ENCODE measurements at regions not wholly inside any gene's neighbourhood (a gene's known extent, or its start where the extent isn't known, plus 50 kb on each side); places are given as distances from the start of the nearest gene placed in this dataset.

- TF ChIP-seq CCAR2 (optimal IDR thresholded peaks at IDR 0.05; ENCODE audit: low read depth, low read length) (no peak), ZNF839 (CRISPR knock-in tag; IDR thresholded peaks at IDR 0.05; ENCODE audit: borderline replicate concordance) (no peak), IRF1 (CRISPR knock-in tag; IDR thresholded peaks at IDR 0.05; ENCODE audit: low read depth) (no peak), NCOR1 (IDR thresholded peaks at IDR 0.05; ENCODE audit: borderline replicate concordance, low read length) (no peak), ELF1 (CRISPR knock-in tag; IDR thresholded peaks at IDR 0.05) (no peak)
- H3K27me3 ChIP-seq (ENCODE audit: control insufficient read depth in 1 of 2, insufficient read depth in 2 of 2, low read length in 2 of 2), result no peaks in the 10 kb centered on the region
- H3K4me1 ChIP-seq (ENCODE audit: insufficient read depth, low read length), result no peaks in the 10 kb centered on the region
- no peak overlapping the region for H2AFZ ChIP-seq (ENCODE audit: low read length)
- H3K4me3 ChIP-seq (replicated peaks in 1 of 3; ENCODE audit: insufficient read depth in 1 of 3, low read depth in 2 of 3, low read length in 3 of 3), result no peak overlapping the region
- no TSS peak for BruUV-seq (replicated peaks)
- no peaks in the 10 kb centered on the region for H4K20me1 ChIP-seq (ENCODE audit: insufficient read depth, low read length)
- no peak for FAIRE-seq
- H3K4me2 ChIP-seq (ENCODE audit: low read depth, low read length), result no peak overlapping the region
- no peak overlapping the region for H3K9ac ChIP-seq (ENCODE audit: insufficient read depth, low read depth, low read length)
- no peak for ATAC-seq
- no peak for DNase-seq (ENCODE audit: low spot score)
- no peaks in the 10 kb centered on the region for H3K9me3 ChIP-seq (ENCODE audit: low read length)
- intact Hi-C loops (cut with micrococcal nuclease; ENCODE audit: unreplicated experiment), result no loop called here
- no peak overlapping the region for H3K27ac ChIP-seq (ENCODE audit: extremely low read length, insufficient read depth, low read length)
- no peaks in the 10 kb centered on the region for H3K36me3 ChIP-seq (replicated peaks in 1 of 2; ENCODE audit: control insufficient read depth in 1 of 2, insufficient read depth in 2 of 2, low read length in 2 of 2)
- in situ Hi-C loops (cut with HindIII; ENCODE audit: extremely low pct_ligation_motif_present, low pct_unique_long_range_greater_than_20kb), result loop anchor here (25.0 kb wide), 1 partner anchor 714 kb away; no protein-coding TSS in a partner anchor
- ChIA-PET CTCF (ENCODE audit: low intra/inter-chr PET ratio, low total read pairs) (no interaction called here), POLR2A (no interaction called here)
- no peaks in the 10 kb centered on the region for H3K79me2 ChIP-seq (ENCODE audit: insufficient read depth, low read length)
- 2% methylated on average over 2 of the region's 2 CpGs for WGBS (ENCODE audit: low lambda C conversion rate)
Observed at GRCh38 chr9:28050941-28051340, 477.7 kb upstream of the C9orf72 start.

GRCh38 chr9:28051559-28052503 lies 478.6 kb upstream of the C9orf72 start:
- intact Hi-C loops (cut with micrococcal nuclease; ENCODE audit: unreplicated experiment), result no loop called here
- Histone ChIP-seq H3K9ac (ENCODE audit: insufficient read depth, low read depth, low read length) (no peak overlapping the region), H3K9me3 (ENCODE audit: low read length) (no peaks in the 10 kb centered on the region), H4K20me1 (ENCODE audit: insufficient read depth, low read length) (no peaks in the 10 kb centered on the region), H3K4me2 (ENCODE audit: low read depth, low read length) (no peak overlapping the region), H3K4me1 (ENCODE audit: insufficient read depth, low read length) (no peaks in the 10 kb centered on the region), H2AFZ (ENCODE audit: low read length) (no peak overlapping the region), H3K79me2 (ENCODE audit: insufficient read depth, low read length) (no peaks in the 10 kb centered on the region), H3K4me3 (replicated peaks in 1 of 3; ENCODE audit: insufficient read depth in 1 of 3, low read depth in 2 of 3, low read length in 3 of 3) (no peak overlapping the region), H3K27me3 (ENCODE audit: control insufficient read depth in 1 of 2, insufficient read depth in 2 of 2, low read length in 2 of 2) (no peaks in the 10 kb centered on the region), H3K27ac (ENCODE audit: extremely low read length, insufficient read depth, low read length) (no peak overlapping the region), H3K36me3 (replicated peaks in 1 of 2; ENCODE audit: control insufficient read depth in 1 of 2, insufficient read depth in 2 of 2, low read length in 2 of 2) (no peaks in the 10 kb centered on the region)
- WGBS (ENCODE audit: low lambda C conversion rate), result 2% methylated on average over 5 of the region's 5 CpGs
- ChIA-PET POLR2A (no interaction called here), CTCF (ENCODE audit: low intra/inter-chr PET ratio, low total read pairs) (no interaction called here)
- ATAC-seq, result no peak
- FAIRE-seq, result no peak
- BruUV-seq (replicated peaks), result no TSS peak
- peak; percentile 47 to 66; a peak in 2 of 4 replicates for TF ChIP-seq MAFK (conservative IDR thresholded peaks at IDR 0.05 in 1 of 2, IDR thresholded peaks at IDR 0.05 in 1 of 2; ENCODE audit: low read length in 2 of 2)
- TF ChIP-seq ETV6 (CRISPR knock-in tag; conservative IDR thresholded peaks at IDR 0.05), result no peak
- peak; percentile 61; the same call in 1 of the 2 replicates for TF ChIP-seq MAFF (IDR thresholded peaks at IDR 0.05; ENCODE audit: low read depth, low read length)
- in situ Hi-C loops (cut with HindIII; ENCODE audit: extremely low pct_ligation_motif_present, low pct_unique_long_range_greater_than_20kb), result loop anchor here (25.0 kb wide), 1 partner anchor 715 kb away; no protein-coding TSS in a partner anchor
- no peak for DNase-seq (ENCODE audit: low spot score)
